GM12864 (cell line): ENCODE measurements at regions not wholly inside any gene's neighbourhood (a gene's known extent, or its start where the extent isn't known, plus 50 kb on each side); places are given as distances from the start of the nearest gene placed in this dataset.
"Not testable (repeated sequence)": the region's sequence is repeated elsewhere in the genome, so short reads cannot be mapped to it uniquely, and the experiment has no call there.

Source experiments
- DNase-seq: peaks from one replicate; pipeline ENCODE4 v3.0.0-alpha.2; 2011; ENCODE audit warnings: low read depth
- H3K4me3 ChIP-seq: 2 replicates; pipeline ENCODE4 v1.5.1; 2011; ENCODE audit warnings: mild to moderate bottlenecking, low read depth, low read length, control low read depth
- CTCF ChIP-seq: IDR thresholded peaks from 2 replicates; pipeline ENCODE4 v1.5.1; 2011; ENCODE audit warnings: low read depth, mild to moderate bottlenecking, moderate library complexity, low read length, control low read depth, inconsistent platforms; ENCODE audit errors: missing control alignments

- no peak overlapping the region for H3K4me3 ChIP-seq
- no peak for DNase-seq
- no peak for TF ChIP-seq CTCF
These were observed 209.1 kb upstream of the ANXA10 start for GRCh38 chr4:167883266-167883665.

GRCh38 chr4:167885071-167885470 lies 207.3 kb upstream of the ANXA10 start:
- H3K4me3 ChIP-seq = no peak overlapping the region
- no peak for DNase-seq
- TF ChIP-seq CTCF = no peak

GRCh38 chr4:167885872-167886271 lies 206.5 kb upstream of the ANXA10 start:
- no peak overlapping the region for H3K4me3 ChIP-seq
- no peak for TF ChIP-seq CTCF
- DNase-seq = no peak

- TF ChIP-seq CTCF = no peak
- DNase-seq = no peak
- no peak overlapping the region for H3K4me3 ChIP-seq
These were observed 204.6 kb upstream of the ANXA10 start for GRCh38 chr4:167887726-167888125.

GRCh38 chr4:167890226-167890625 lies 202.1 kb upstream of the ANXA10 start:
- TF ChIP-seq CTCF = no peak
- no peak for DNase-seq
- H3K4me3 ChIP-seq = no peak overlapping the region

GRCh38 chr4:167893531-167893930 lies 198.8 kb upstream of the ANXA10 start:
- no peak overlapping the region for H3K4me3 ChIP-seq
- no peak for TF ChIP-seq CTCF
- DNase-seq = no peak

- not testable (repeated sequence) for DNase-seq, H3K4me3 ChIP-seq
These were observed 196.1 kb upstream of the ANXA10 start for GRCh38 chr4:167896260-167896659.

- TF ChIP-seq CTCF = no peak
- no peak overlapping the region for H3K4me3 ChIP-seq
- DNase-seq = no peak
These were observed 195.2 kb upstream of the ANXA10 start for GRCh38 chr4:167897116-167897515.
